NT2/D1 (cell line): ENCODE measurements at regions not wholly inside any gene's neighbourhood (a gene's known extent, or its start where the extent isn't known, plus 50 kb on each side); places are given as distances from the start of the nearest gene placed in this dataset.

ENCODE experiments used
- SUZ12 ChIP-seq: IDR thresholded peaks from 2 replicates; pipeline ENCODE4 v1.6.1; 2011; ENCODE audit not compliant: insufficient read length, insufficient read depth; ENCODE audit errors: extremely low read depth
- YY1 ChIP-seq: IDR thresholded peaks from 2 replicates; pipeline ENCODE4 v1.6.1; 2011; ENCODE audit not compliant: insufficient read length, insufficient read depth
- ZNF274 ChIP-seq: IDR thresholded peaks from 2 replicates; pipeline ENCODE4 v1.6.1; 2011; ENCODE audit warnings: mild to moderate bottlenecking, low read depth, low read length

GRCh38 chr20:12956303-12956702 lies 52.5 kb upstream of the SPTLC3 start:
- TF ChIP-seq YY1 (no peak), SUZ12 (no peak), ZNF274 (no peak)
